Prostate gland (tissue), 2 donors: ENCODE measurements at regions not wholly inside any gene's neighbourhood (a gene's known extent, or its start where the extent isn't known, plus 50 kb on each side); places are given as distances from the start of the nearest gene placed in this dataset.

Experiments
- CTCF ChIP-seq, 4 experiments: fragments of 200-600 bp in 2 of 4; fragments of 450-650 bp in 2 of 4; sonication (generic) in 2 of 4; IDR thresholded peaks; 1 replicate in 3 of 4; 2 replicates in 1 of 4; pipeline ENCODE4 v1.5.1; 2016 to 2019; ENCODE audit warnings: antibody characterized with exemption in 4 of 4, mild to moderate bottlenecking in 2 of 4, moderate library complexity in 2 of 4
- POLR2A ChIP-seq: fragments of 450-650 bp; IDR thresholded peaks from one replicate; pipeline ENCODE4 v1.6.1; 2016; ENCODE audit warnings: antibody characterized with exemption, mild to moderate bottlenecking
- POLR2AphosphoS5 ChIP-seq: sonication (generic); formaldehyde crosslinking; IDR thresholded peaks from one replicate; pipeline ENCODE4 v1.6.1; 2017; ENCODE audit warnings: antibody characterized with exemption

- TF ChIP-seq CTCF (IDR thresholded peaks at IDR 0.05) = no peak
- no peak for TF ChIP-seq POLR2A
- TF ChIP-seq POLR2AphosphoS5 = no peak
Measured at GRCh38 chr5:87169300-87169991, 98.2 kb upstream of the RASA1 start.
